Ovary (tissue), 7 donors: ENCODE measurements at regions not wholly inside any gene's neighbourhood (a gene's known extent, or its start where the extent isn't known, plus 50 kb on each side); places are given as distances from the start of the nearest gene placed in this dataset.

Experiments used
- DNase-seq, 5 donors: peaks; one replicate each; pipeline ENCODE4 v3.0.0-alpha.2; 2019 to 2020
- H3K27ac ChIP-seq, 2 donors: fragments of 200-600 bp; one replicate each; pipeline versions ENCODE4 v1.5.1 to v1.8.0; 2019 to 2022
- H3K27me3 ChIP-seq: fragments of 200-600 bp; one replicate; pipeline ENCODE4 v1.8.0; 2022
- H3K36me3 ChIP-seq: fragments of 200-600 bp; sonication (generic); one replicate; pipeline ENCODE4 v1.5.1; 2019
- H3K4me1 ChIP-seq: one replicate; pipeline ENCODE4 v1.8.1; 2013; ENCODE audit warnings: mild to moderate bottlenecking, moderate library complexity; ENCODE audit not compliant: insufficient read depth
- H3K4me3 ChIP-seq: fragments of 200-600 bp; sonication (generic); one replicate; pipeline ENCODE4 v1.5.1; 2017
- H3K9me3 ChIP-seq, 2 donors: fragments of 200-600 bp in 1 of 2; sonication (generic) in 1 of 2; one replicate each; pipeline versions ENCODE4 v1.5.1 to v1.8.1; 2013 to 2019; ENCODE audit warnings: mild to moderate bottlenecking in 1 of 2, moderate library complexity in 1 of 2
- CTCF ChIP-seq, 3 donors: fragments of 450-650 bp in 2 of 3; fragments of 200-600 bp in 1 of 3; IDR thresholded peaks; one replicate each; pipeline versions ENCODE4 v1.5.1 to v1.8.0; 2016 to 2022; ENCODE audit warnings: antibody characterized with exemption in 3 of 3, mild to moderate bottlenecking in 1 of 3
- EP300 ChIP-seq: sonication (generic); formaldehyde crosslinking; IDR thresholded peaks from one replicate; pipeline ENCODE4 v1.6.1; 2017; ENCODE audit warnings: antibody characterized with exemption
- POLR2A ChIP-seq: fragments of 450-650 bp; IDR thresholded peaks from one replicate; pipeline ENCODE4 v1.6.1; 2017; ENCODE audit warnings: antibody characterized with exemption, mild to moderate bottlenecking, moderate library complexity
- WGBS, 3 donors: extraction: QIAGEN DNeasy Blood & Tissue Kit in 1 of 3; methylation state at CpG; one replicate each; pipeline versions ENCODE4 v1.1.5 to v1.1.7; 2013 to 2017; 5-methylcytosine and 5-hydroxymethylcytosine counted together
- intact Hi-C, 4 donors: fragments of 100-400 bp; cut with DNase I; formaldehyde crosslinking; loops; one replicate each; pipeline versions ENCODE4 v1.11.0 to v1.15.1; 2022 to 2023
- donor health status: DM: no; HTN: no; CAD: no; lungs with moderate emphysema.
- donor health status: DM: no; HTN: no; CAD: no.
- donor health status: Bipolar disorder and iron deficiency.
- donor health status: DM: no; HTN: no; CAD: no.
- donor health status: DM: yes; HTN: yes; CAD: no.

GRCh38 chr2:30038419-30038818, 108.4 kb upstream of the YPEL5 start:
- no peaks in the 10 kb centered on the region for H3K36me3 ChIP-seq
- 66 to 92% (median 83%) methylated on average over 3 of the region's 3 CpGs for WGBS, 3 donors
- intact Hi-C loops, result no loop called here

GRCh38 chr2:30039101-30039500, 107.7 kb upstream of the YPEL5 start:
- DNase-seq, result no peak

More at GRCh38 chr2:30038419-30038818, 108.4 kb upstream of the YPEL5 start:
- Histone ChIP-seq H3K4me1 (no peaks in the 10 kb centered on the region), H3K27ac (no peak overlapping the region), H3K4me3 (no peak overlapping the region), H3K9me3 (no peaks in the 10 kb centered on the region), H3K27me3 (no peaks in the 10 kb centered on the region)
- TF ChIP-seq CTCF (IDR thresholded peaks at IDR 0.05), result no peak
- no peak for TF ChIP-seq POLR2A
- no peak for TF ChIP-seq EP300
- no peak for DNase-seq

DNA sequence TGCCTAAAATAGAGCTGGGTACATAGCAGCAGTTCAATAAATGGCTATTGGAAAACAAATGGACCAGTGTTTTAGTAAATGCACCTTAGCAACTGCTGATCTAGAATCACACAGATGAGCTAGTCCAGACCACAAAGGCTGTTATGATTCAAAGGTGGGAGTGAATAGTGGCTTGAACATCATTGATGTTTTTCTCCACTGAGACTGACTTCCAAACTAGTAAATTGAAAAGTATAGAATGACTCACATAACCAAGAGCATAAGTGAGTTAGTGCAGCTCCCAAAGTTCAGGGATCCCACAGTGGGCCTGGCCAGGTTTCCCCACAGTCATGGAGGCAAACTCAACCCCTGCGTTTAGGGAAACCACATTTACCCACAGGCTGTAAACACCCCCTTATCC, 106.7 kb upstream of the YPEL5 start:
- no peak overlapping the region for H3K4me3 ChIP-seq
- TF ChIP-seq POLR2A, result no peak
- TF ChIP-seq EP300, result no peak
- no peak for TF ChIP-seq CTCF (IDR thresholded peaks at IDR 0.05)
- DNase-seq, result no peak
- H3K36me3 ChIP-seq, result no peaks in the 10 kb centered on the region
- no peaks in the 10 kb centered on the region for H3K9me3 ChIP-seq
- 74 to 85% (median 78%) methylated on average over 1 of the region's 1 CpG for WGBS, 3 donors
- no peak overlapping the region for H3K27ac ChIP-seq
- H3K27me3 ChIP-seq, result no peaks in the 10 kb centered on the region
- no peaks in the 10 kb centered on the region for H3K4me1 ChIP-seq
- intact Hi-C loops, result no loop called here

More at GRCh38 chr2:30039101-30039500, 107.7 kb upstream of the YPEL5 start:
- no peak overlapping the region for H3K27ac ChIP-seq
- no peaks in the 10 kb centered on the region for H3K27me3 ChIP-seq
- no peaks in the 10 kb centered on the region for H3K36me3 ChIP-seq
- no peaks in the 10 kb centered on the region for H3K4me1 ChIP-seq
- WGBS, 3 donors, result 79 to 85% (median 83%) methylated on average over 1 of the region's 1 CpG
- H3K4me3 ChIP-seq, result no peak overlapping the region
- H3K9me3 ChIP-seq, result no peaks in the 10 kb centered on the region
- intact Hi-C loops, result no loop called here
- no peak for TF ChIP-seq CTCF (IDR thresholded peaks at IDR 0.05)
- TF ChIP-seq EP300, result no peak
- no peak for TF ChIP-seq POLR2A

DNA sequence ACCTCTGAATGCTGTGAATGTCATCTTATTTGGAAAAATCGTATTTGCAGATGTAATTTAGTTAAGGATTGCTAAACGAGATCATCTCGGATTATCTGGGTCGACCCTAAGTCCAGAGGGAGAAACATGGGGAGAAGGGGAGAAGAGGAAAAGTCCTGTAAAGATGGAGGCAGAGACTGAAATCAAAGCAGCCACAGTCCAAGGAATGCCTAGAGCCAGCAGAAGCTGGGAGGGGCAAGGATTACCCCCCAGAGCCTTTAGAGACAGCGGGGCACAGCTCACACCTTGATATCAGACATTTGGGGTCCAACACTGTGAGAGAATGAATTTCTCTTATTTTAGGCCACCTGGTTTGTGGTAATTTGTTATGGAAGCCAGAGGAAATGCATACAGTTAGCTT, 104.9 kb upstream of the YPEL5 start:
- WGBS, 3 donors, result 74 to 80% (median 76%) methylated on average over 5 of the region's 5 CpGs
- DNase-seq, result no peak

More for the DNA sequence above, 104.9 kb upstream of the YPEL5 start:
- Histone ChIP-seq H3K4me3 (no peak overlapping the region), H3K36me3 (no peaks in the 10 kb centered on the region), H3K27me3 (no peaks in the 10 kb centered on the region), H3K9me3 (no peaks in the 10 kb centered on the region), H3K27ac (no peak overlapping the region), H3K4me1 (no peaks in the 10 kb centered on the region)
- intact Hi-C loops, result no loop called here
- TF ChIP-seq POLR2A, result no peak
- no peak for TF ChIP-seq CTCF (IDR thresholded peaks at IDR 0.05)
- TF ChIP-seq EP300, result no peak
